Stimulated activated CD4-positive, alpha-beta T cell treated with anti-CD3 and anti-CD28 coated beads, TNF-alpha, amount 100 ng/mL, for 1 hour (primary cell): ENCODE measurements at regions not wholly inside any gene's neighbourhood (a gene's known extent, or its start where the extent isn't known, plus 50 kb on each side); places are given as distances from the start of the nearest gene placed in this dataset.

Experiments used
- DNase-seq, 3 donors: peaks; one replicate each; pipeline ENCODE4 v3.0.0-alpha.2; 2020; ENCODE audit warnings: low read depth in 3 of 3, low spot score in 1 of 3

DNA sequence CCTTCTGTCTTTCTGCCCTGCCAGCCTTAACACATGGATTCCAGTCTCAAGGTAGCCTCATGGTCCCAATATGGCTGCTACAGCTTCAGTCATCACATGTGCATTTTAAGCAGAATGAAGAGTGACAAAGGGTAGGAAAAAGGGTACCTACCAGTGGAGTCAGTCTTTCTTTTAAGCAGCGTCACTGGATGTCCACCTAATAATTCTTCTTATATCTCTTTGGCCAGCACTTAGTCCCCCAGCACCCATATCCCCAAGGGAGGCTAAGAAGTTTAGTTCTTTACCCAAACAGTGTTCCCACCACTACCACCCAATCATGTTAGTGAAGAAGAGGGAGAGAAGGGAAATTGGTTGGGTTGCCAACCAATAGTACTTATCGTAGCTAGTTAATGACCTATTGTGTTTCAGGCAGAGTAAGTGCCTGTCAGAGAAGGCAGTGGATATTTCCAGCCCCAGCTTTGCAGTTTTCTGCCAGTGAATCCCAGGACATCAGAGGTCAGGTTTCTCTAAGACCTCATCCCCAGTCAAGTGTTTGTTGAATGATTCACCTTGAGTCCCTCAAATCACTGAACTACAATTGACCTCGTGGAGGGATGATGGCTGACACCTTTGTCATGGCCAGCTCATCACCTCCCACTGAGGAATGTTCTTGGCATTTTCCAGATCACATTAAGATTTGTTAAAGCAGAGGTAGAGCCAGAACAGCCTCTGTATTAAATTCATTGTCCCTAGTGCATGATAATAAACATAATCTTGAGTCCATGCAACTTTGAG is 250.9 kb upstream of the CRY1 start:
- no peak for DNase-seq

DNA sequence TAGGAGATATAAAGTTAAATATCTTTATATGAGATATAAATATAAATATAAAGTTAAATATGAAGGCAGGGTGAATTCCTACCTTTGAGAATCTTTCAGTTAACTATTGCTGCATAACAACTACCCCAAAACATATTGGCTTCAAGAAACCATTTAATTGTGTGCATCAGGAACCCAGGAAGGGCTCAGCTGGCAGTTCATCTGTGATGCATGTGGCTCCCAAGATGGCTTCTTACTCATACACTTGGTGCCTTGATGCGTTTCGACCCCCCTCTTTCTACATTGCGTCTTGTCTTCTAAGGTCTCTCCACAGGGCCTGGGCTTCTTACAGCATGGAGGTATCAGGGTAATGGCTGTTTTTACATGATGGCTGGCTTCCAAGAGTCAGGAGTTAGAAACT is 253.9 kb upstream of the CRY1 start:
- DNase-seq = no peak

- DNase-seq = no peak
Measured at GRCh38 chr12:107349008-107349747, 255.8 kb upstream of the CRY1 start.

- DNase-seq = no peak
Measured at GRCh38 chr12:107349839-107350238, 256.5 kb upstream of the CRY1 start.

DNA sequence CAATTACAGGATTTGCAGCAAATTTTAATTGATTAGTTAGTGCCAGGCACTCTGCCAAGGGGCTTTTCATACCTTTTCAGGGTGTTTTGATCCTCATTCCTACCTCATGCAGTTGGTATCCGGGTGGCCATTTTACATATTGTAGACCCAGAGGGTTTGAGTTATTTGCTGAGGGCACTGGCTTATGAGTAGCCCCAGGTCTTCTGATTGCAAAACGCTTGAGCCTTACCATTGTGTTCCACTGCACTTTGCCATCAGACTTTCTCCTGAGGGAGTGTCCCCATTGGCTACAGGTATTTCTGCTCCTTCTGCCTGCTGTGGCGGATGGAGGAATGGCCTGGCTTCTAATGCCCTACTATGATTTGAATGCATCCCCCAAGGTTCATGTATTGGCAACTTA is 257.8 kb upstream of the CRY1 start:
- DNase-seq = no peak

DNA sequence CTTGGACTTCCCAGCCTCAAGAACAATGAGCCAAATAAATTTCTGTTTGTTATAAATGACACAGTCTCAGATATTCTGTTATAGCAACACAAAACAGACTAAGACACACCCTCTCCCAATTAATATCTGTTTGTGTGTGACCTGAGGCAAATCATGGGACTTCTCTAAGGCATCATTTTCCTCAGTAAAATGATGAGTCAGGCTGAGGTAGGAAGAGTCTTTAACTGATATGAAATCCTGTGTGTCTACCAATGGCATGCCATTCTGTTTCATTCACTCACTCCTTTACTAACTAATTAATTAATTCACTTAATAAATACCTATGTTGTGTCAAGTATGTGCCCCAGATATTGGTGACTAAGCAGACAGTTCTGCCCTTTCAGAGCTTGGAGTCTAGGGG is 258.4 kb upstream of the CRY1 start:
- DNase-seq = no peak

GRCh38 chr12:107352347-107353081 is 259.2 kb upstream of the CRY1 start:
- DNase-seq = no peak

GRCh38 chr12:107353312-107353711 is 260.0 kb upstream of the CRY1 start:
- DNase-seq = no peak

- no peak for DNase-seq
Measured at GRCh38 chr12:107355004-107355565, 261.7 kb upstream of the CRY1 start.

DNA sequence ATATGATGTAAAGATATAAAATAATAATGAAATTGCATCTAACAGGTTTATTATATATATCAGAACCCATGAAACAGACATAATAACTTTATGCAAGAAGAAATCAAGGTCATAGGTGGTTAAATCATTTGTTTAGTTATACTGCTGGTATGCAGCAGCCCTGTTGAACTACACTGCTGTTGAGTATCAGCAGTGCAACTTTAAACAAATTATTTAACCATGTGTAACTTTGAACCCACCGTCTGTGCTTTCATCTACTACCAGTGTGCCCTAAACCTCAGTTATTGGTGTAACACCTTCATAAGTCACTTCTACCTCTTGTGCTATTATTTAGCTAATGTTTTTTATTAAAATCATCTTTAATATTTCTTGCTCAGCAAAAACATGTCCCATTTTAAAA is 262.3 kb upstream of the CRY1 start:
- DNase-seq = no peak

DNA sequence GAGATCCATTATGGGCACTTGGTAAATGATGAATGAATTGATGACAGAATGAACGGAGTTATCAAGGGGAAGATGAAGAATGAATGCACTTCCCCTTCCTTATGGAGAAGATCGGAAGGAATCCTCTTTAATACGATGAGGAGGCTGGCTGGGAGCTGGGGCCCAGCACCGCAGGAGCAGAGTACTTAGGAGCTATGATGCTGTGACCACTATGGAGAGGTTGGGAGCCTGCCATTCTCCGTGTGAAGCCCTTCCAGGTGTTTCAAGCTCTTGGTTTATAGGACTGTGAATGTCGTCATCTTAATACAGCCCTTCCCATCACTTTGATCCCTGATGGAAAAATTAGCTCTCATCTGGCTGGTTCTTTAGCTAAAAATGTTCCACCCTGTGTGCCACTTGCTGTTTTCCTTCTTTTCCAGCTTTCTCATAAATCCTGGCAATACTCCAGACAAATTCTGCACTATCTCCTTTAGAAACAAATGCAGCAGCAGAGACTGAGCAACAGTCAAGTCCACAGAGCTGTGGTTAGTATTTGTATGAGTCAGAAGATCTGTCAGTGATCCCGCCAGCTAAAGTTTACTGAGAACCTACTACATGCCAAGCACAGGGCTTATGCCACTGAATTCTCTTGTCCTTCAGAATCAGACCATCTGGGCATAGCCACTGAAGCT is 263.1 kb upstream of the CRY1 start:
- no peak for DNase-seq

DNA sequence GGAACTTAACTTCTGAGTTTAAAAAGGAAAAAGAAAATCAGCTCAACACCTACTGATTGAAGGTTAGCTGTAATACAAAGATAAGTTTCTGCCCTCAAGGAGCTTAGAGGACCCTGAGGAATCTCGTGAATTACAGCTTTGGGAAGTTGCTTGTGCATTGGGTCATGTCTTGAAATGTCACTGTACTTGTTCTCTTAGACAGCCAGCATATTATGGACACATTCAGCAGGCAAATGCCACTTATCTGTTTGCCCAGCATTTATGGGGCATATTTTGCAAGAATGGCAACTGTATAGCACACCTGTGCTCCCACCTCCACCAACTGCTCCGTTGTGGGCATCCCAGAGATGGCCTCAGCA is 263.6 kb upstream of the CRY1 start:
- DNase-seq = no peak

GRCh38 chr12:107359382-107359781 is 266.0 kb upstream of the CRY1 start:
- no peak for DNase-seq

- DNase-seq = no peak
Measured at GRCh38 chr12:107360033-107360432, 266.7 kb upstream of the CRY1 start.

GRCh38 chr12:107360482-107360881 is 267.1 kb upstream of the CRY1 start:
- no peak for DNase-seq

GRCh38 chr12:107361970-107362369 is 268.6 kb upstream of the CRY1 start:
- no peak for DNase-seq

DNA sequence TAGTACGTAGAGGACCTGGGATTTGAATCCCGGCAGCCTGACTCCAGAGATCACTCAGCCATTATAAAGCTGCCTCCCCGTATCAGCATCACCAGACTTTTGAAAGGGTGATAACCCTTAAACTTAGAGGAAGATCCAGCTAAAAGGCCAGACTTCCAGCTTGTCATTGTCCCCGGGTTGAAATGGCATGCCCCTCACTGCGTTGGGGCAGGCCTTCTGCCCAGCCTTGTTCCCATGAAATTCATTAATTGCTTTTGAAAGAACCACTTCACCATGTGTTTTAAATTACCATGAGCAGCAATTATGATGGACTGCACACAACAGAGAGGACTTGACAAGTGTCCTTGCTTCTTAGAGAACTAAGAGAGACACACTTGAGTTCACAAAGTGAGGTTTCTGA is 269.6 kb upstream of the CRY1 start:
- no peak for DNase-seq

- DNase-seq = no peak
Measured at GRCh38 chr12:107364875-107365518, 271.6 kb upstream of the CRY1 start.

- no peak for DNase-seq
Measured at GRCh38 chr12:107365703-107366102, 272.4 kb upstream of the CRY1 start.

DNA sequence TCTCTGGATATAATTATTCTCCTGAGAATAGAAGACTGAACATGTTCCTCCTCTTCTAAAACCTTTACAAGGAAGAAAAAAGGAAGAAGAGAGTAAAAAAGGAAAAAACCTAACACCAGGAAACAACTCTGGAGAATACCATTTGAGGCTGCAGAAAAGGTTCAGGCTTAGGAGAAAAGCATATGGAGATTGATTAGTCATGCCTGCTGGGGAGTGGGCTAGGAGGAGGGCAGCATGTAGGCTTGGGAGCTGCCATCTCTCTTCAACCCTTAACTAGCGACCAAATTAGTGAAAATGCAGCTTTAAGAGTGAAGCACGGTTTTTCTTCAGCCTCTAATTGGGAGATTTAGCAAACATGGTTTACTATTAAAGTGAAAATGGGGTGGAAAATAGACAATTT is 273.0 kb upstream of the CRY1 start:
- DNase-seq = no peak

- DNase-seq = peak in 1 of 3 donors; percentile 23
Measured at GRCh38 chr12:107368586-107368985, 275.2 kb upstream of the CRY1 start.
